Suppressor macrophage (primary cell): ENCODE measurements at regions not wholly inside any gene's neighbourhood (a gene's known extent, or its start where the extent isn't known, plus 50 kb on each side); places are given as distances from the start of the nearest gene placed in this dataset.
"Not testable (repeated sequence)": the region's sequence is repeated elsewhere in the genome, so short reads cannot be mapped to it uniquely, and the experiment has no call there.

Experiments used
- DNase-seq, 4 experiments: peaks; one replicate each; pipeline ENCODE4 v3.0.0-alpha.2; 2020 to 2022

- DNase-seq, result no peak
These were observed 290.9 kb upstream of the MAF start for GRCh38 chr16:79891458-79891857.

- no peak for DNase-seq
These were observed 287.3 kb upstream of the MAF start for GRCh38 chr16:79887541-79888540.

- DNase-seq, result no peak
These were observed 284.8 kb upstream of the MAF start for GRCh38 chr16:79885320-79885719.

- DNase-seq, result no peak
These were observed 283.0 kb upstream of the MAF start for GRCh38 chr16:79883494-79883893.

GRCh38 chr16:79882340-79883005 is 281.9 kb upstream of the MAF start:
- DNase-seq, result no peak

- not testable (repeated sequence) for DNase-seq
These were observed 280.6 kb upstream of the MAF start for GRCh38 chr16:79881107-79881506.

- DNase-seq, result no peak
These were observed 275.8 kb upstream of the MAF start for GRCh38 chr16:79876332-79876730.

- DNase-seq, result no peak
These were observed 273.9 kb upstream of the MAF start for GRCh38 chr16:79874391-79874790.

GRCh38 chr16:79873825-79874224 is 273.3 kb upstream of the MAF start:
- no peak for DNase-seq

- DNase-seq, result no peak
These were observed 271.4 kb upstream of the MAF start for GRCh38 chr16:79871906-79872305.

- DNase-seq, result no peak
These were observed 269.7 kb upstream of the MAF start for GRCh38 chr16:79870016-79870886.

GRCh38 chr16:79869304-79870015 is 268.9 kb upstream of the MAF start:
- DNase-seq, result no peak

- no peak for DNase-seq
These were observed 268.3 kb upstream of the MAF start for GRCh38 chr16:79868841-79869240.

GRCh38 chr16:79867425-79867997 is 267.0 kb upstream of the MAF start:
- DNase-seq, result no peak

- no peak for DNase-seq
These were observed 265.4 kb upstream of the MAF start for GRCh38 chr16:79865918-79866317.

- no peak for DNase-seq
These were observed 264.3 kb upstream of the MAF start for GRCh38 chr16:79864781-79865391.

GRCh38 chr16:79864032-79864780 is 263.7 kb upstream of the MAF start:
- no peak for DNase-seq

GRCh38 chr16:79863128-79864031 is 262.8 kb upstream of the MAF start:
- DNase-seq, result no peak

GRCh38 chr16:79862601-79863000 is 262.1 kb upstream of the MAF start:
- DNase-seq, result no peak
